Endodermal cell (in vitro differentiated cells): ENCODE measurements at regions not wholly inside any gene's neighbourhood (a gene's known extent, or its start where the extent isn't known, plus 50 kb on each side); places are given as distances from the start of the nearest gene placed in this dataset.

Experiments
- DNase-seq: peaks from one replicate; pipeline ENCODE4 v3.0.0-alpha.2; 2017
- H3K27ac ChIP-seq: 2 replicates; pipeline ENCODE4 v1.5.1; 2013; ENCODE audit warnings: mild to moderate bottlenecking, low read depth, low read length, moderate library complexity
- H3K27me3 ChIP-seq: 2 replicates; pipeline ENCODE4 v1.6.1; 2013; ENCODE audit warnings: mild to moderate bottlenecking, low read length, moderate library complexity; ENCODE audit not compliant: insufficient read depth, control insufficient read depth, poor library complexity, severe bottlenecking
- H3K36me3 ChIP-seq: 2 replicates; pipeline ENCODE4 v1.7.0; 2013; ENCODE audit warnings: mild to moderate bottlenecking, low read length, moderate library complexity; ENCODE audit not compliant: control insufficient read depth, insufficient read depth
- H3K4me1 ChIP-seq: one replicate; pipeline ENCODE4 v1.7.0; 2013; ENCODE audit warnings: low read length; ENCODE audit not compliant: control insufficient read depth, insufficient read depth
- H3K4me3 ChIP-seq: 2 replicates; pipeline ENCODE4 v1.5.1; 2013; ENCODE audit warnings: mild to moderate bottlenecking, low read length, moderate library complexity
- H3K9ac ChIP-seq: 2 replicates; pipeline ENCODE4 v1.6.1; 2013; ENCODE audit warnings: mild to moderate bottlenecking, low read length, moderate library complexity; ENCODE audit not compliant: poor library complexity, severe bottlenecking; ENCODE audit errors: extremely low read depth
- H3K9me3 ChIP-seq: 2 replicates; pipeline ENCODE4 v1.6.1; 2013; ENCODE audit warnings: mild to moderate bottlenecking, low read length, moderate library complexity; ENCODE audit not compliant: control insufficient read depth
- H3K27ac Mint-ChIP-seq: 2 replicates; pipeline ENCODE4 v1.8.0; 2020; ENCODE audit warnings: mixed read lengths
- H3K27me3 Mint-ChIP-seq: 2 replicates; pipeline ENCODE4 v1.8.0; 2021; ENCODE audit warnings: mild to moderate bottlenecking, mixed read lengths; ENCODE audit not compliant: insufficient read depth
- H3K36me3 Mint-ChIP-seq: 2 replicates; pipeline ENCODE4 v1.8.0; 2020; ENCODE audit warnings: low read depth, mixed read lengths
- H3K4me1 Mint-ChIP-seq: 2 replicates; pipeline ENCODE4 v1.8.0; 2020; ENCODE audit warnings: mixed read lengths
- H3K4me3 Mint-ChIP-seq: 2 replicates; pipeline ENCODE4 v1.8.0; 2020; ENCODE audit warnings: mild to moderate bottlenecking, moderate library complexity, mixed read lengths
- H3K9me3 Mint-ChIP-seq: 2 replicates; pipeline ENCODE4 v1.8.0; 2020; ENCODE audit warnings: mild to moderate bottlenecking, mixed read lengths
- CTCF ChIP-seq: fragments of 200-600 bp; sonication (generic); conservative IDR thresholded peaks from 2 replicates; pipeline ENCODE4 v1.5.0; 2021; ENCODE audit warnings: antibody characterized with exemption, mild to moderate bottlenecking
- WGBS, 2 experiments: methylation state at CpG; one replicate each; pipeline versions ENCODE4 v1.1.5 to v1.1.7; 2013; ENCODE audit warnings: missing lambda C conversion rate in 2 of 2, mixed read lengths in 1 of 2; ENCODE audit not compliant: insufficient coverage in 1 of 2, insufficient read length in 1 of 2; 5-methylcytosine and 5-hydroxymethylcytosine counted together

DNA sequence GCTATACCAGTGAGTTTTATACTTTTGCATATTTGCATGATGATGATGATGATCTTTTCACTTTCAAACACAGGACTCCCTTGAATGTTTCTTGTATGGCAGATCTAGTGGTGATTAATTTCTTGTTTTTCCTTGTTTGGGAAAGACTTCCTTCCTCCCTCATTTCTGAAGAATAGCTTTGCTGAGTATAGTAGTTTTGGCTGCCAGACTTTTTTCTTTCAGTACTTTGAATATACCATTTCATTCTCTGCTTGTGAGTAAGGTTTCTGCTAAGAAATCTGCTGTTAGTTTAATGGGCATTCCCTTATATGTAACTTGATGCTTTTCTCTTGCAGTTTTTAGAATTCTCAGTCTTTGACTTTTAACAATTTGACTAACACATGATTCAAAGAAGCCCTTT is 547.4 kb upstream of the CXADR start:
- DNase-seq = no peak
- Histone ChIP-seq H3K36me3 (no peaks in the 10 kb centered on the region), H3K27ac (no peak overlapping the region), H3K4me1 (no peaks in the 10 kb centered on the region), H3K4me3 (no peak overlapping the region), H3K9ac (no peak overlapping the region), H3K9me3 (peaks cover 14% of the 10 kb centered on the region), H3K27me3 (no peaks in the 10 kb centered on the region)
- no peak overlapping the region for H3K4me3 Mint-ChIP-seq
- H3K27ac Mint-ChIP-seq = no peak overlapping the region
- H3K36me3 Mint-ChIP-seq = no peaks in the 10 kb centered on the region
- no peak for TF ChIP-seq CTCF
- no peaks in the 10 kb centered on the region for H3K4me1 Mint-ChIP-seq
- H3K27me3 Mint-ChIP-seq = no peaks in the 10 kb centered on the region
- no peaks in the 10 kb centered on the region for H3K9me3 Mint-ChIP-seq

DNA sequence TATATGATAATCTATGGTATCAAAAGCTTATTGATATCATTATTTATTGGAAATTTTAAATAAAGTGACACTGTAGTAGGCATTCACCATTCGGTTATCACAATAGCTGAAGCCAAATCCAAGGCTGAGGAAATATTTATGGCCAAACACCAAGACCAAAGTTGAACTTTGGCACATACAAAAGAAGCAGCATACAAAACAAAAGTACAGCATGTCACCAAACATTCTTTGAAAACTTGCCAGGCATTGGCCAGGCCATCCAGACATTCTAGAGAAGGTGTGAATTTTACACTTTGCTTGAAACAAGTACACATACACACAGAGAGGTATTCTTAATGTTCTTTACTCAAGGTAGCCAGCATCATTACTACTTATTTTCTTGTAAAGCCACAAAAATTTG is 544.4 kb upstream of the CXADR start:
- Mint-ChIP-seq H3K27me3 (no peaks in the 10 kb centered on the region), H3K36me3 (no peaks in the 10 kb centered on the region), H3K27ac (no peak overlapping the region)

DNA sequence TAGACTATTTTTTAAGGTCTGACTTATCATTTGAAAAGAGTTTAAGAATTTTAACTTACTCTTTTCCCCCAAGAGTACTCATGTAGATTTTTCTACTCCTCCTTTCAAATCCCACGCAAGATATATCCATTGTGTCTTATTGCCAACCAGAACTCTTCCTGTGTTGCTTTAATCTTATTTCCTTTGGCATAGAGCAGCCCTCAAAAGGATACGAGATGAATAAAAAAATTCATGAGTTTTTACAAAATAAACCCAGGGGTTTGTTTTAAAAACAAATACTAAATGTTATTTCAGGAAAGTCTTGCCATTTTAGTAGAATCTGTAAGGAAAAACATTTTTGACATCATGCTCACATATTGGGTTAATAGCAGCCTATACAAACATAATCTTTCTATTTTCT is 543.2 kb upstream of the CXADR start:
- Mint-ChIP-seq H3K36me3 (no peaks in the 10 kb centered on the region), H3K9me3 (no peaks in the 10 kb centered on the region), H3K27me3 (no peaks in the 10 kb centered on the region), H3K4me1 (no peaks in the 10 kb centered on the region), H3K27ac (no peak overlapping the region), H3K4me3 (no peak overlapping the region)
- 89 to 100% methylated on average over 1 to 2 of the region's 2 CpGs for WGBS, 2 experiments
- no peak for DNase-seq
- Histone ChIP-seq H3K4me1 (no peaks in the 10 kb centered on the region), H3K4me3 (no peak overlapping the region), H3K36me3 (no peaks in the 10 kb centered on the region), H3K9me3 (peaks cover 14% of the 10 kb centered on the region), H3K9ac (no peak overlapping the region), H3K27me3 (no peaks in the 10 kb centered on the region), H3K27ac (no peak overlapping the region)
- no peak for TF ChIP-seq CTCF

More for the DNA sequence above, 544.4 kb upstream of the CXADR start:
- H3K27me3 ChIP-seq = no peaks in the 10 kb centered on the region
- WGBS, 2 experiments = 93% methylated on average over 1 of the region's 1 CpG; no CpG with 5 or more reads in 1 of the 2 experiments
- DNase-seq = no peak
- H3K4me3 ChIP-seq = no peak overlapping the region
- peaks cover 14% of the 10 kb centered on the region for H3K9me3 ChIP-seq
- TF ChIP-seq CTCF = no peak
- no peaks in the 10 kb centered on the region for H3K36me3 ChIP-seq
- Mint-ChIP-seq H3K9me3 (no peaks in the 10 kb centered on the region), H3K4me1 (no peaks in the 10 kb centered on the region), H3K4me3 (no peak overlapping the region)
- H3K9ac ChIP-seq = no peak overlapping the region
- H3K4me1 ChIP-seq = no peaks in the 10 kb centered on the region
- no peak overlapping the region for H3K27ac ChIP-seq
